ENCODE measurements at regions not wholly inside any gene's neighbourhood (a gene's known extent, or its start where the extent isn't known, plus 50 kb on each side); places are given as distances from the start of the nearest gene placed in this dataset.

DNA sequence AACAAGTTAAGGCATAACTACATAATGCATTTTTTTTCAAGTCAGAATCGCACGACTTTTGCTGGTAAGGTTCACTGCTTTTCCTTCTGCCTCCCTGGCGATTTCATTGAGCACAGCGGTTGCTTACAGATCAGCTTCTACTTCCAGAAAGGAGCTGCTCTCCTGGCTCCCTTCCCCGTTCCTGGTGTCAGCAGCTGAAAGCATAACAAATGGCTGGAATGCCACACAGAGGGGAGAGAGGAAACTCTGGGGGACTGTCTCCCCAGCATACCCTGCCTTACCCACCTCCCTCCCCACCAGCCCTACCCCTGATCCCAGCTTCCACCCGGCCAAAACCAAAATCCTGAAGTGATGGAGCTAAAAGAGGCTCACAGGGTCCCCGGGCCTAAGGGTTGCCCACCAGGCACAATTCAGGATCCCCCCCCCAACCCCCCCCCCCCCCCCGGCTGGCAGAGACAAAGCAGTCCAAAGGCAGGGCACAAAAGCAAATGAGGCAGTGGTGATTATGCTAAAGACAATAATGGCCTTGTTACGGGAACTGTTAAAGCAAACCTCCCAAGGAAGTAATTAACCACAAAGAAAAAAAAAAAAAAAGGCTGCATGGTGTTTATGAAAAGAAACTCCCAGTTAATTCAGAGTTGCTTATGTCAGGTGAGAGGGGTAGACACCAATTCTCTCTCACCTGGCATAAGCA is 126.1 kb upstream of the WWC1 start:
- TF ChIP-seq, protein P1, sequence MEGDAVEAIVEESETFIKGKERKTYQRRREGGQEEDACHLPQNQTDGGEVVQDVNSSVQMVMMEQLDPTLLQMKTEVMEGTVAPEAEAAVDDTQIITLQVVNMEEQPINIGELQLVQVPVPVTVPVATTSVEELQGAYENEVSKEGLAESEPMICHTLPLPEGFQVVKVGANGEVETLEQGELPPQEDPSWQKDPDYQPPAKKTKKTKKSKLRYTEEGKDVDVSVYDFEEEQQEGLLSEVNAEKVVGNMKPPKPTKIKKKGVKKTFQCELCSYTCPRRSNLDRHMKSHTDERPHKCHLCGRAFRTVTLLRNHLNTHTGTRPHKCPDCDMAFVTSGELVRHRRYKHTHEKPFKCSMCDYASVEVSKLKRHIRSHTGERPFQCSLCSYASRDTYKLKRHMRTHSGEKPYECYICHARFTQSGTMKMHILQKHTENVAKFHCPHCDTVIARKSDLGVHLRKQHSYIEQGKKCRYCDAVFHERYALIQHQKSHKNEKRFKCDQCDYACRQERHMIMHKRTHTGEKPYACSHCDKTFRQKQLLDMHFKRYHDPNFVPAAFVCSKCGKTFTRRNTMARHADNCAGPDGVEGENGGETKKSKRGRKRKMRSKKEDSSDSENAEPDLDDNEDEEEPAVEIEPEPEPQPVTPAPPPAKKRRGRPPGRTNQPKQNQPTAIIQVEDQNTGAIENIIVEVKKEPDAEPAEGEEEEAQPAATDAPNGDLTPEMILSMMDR (conservative IDR thresholded peaks at IDR 0.05) = no peak
- no peak overlapping the region for H3K27ac ChIP-seq

DNA sequence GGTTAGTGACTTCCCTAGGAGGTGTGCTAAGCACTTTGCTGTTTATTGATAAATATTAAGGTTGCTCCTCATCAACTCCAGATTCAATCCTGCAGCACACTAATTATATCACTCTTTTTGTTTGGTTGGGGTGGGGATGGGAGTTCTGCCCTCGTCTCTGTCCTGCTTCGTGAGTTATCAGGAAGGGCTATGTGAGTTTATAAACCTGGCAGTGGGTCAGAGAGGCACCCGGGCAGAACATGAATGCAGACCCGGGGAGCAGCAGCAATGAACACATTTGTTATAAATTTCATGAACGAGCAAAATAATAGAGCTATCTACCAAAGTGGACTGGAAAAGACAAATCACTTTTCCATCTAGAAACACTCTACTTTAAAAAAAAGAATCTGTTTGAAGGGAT is 125.5 kb upstream of the WWC1 start:
- TF ChIP-seq, protein P1 (conservative IDR thresholded peaks at IDR 0.05) = no peak
- H3K27ac ChIP-seq = no peak overlapping the region

- TF ChIP-seq, protein P1 (conservative IDR thresholded peaks at IDR 0.05) = no peak
- no peak overlapping the region for H3K27ac ChIP-seq
These were observed 124.1 kb upstream of the WWC1 start for GRCh38 chr5:168167338-168167737.

DNA sequence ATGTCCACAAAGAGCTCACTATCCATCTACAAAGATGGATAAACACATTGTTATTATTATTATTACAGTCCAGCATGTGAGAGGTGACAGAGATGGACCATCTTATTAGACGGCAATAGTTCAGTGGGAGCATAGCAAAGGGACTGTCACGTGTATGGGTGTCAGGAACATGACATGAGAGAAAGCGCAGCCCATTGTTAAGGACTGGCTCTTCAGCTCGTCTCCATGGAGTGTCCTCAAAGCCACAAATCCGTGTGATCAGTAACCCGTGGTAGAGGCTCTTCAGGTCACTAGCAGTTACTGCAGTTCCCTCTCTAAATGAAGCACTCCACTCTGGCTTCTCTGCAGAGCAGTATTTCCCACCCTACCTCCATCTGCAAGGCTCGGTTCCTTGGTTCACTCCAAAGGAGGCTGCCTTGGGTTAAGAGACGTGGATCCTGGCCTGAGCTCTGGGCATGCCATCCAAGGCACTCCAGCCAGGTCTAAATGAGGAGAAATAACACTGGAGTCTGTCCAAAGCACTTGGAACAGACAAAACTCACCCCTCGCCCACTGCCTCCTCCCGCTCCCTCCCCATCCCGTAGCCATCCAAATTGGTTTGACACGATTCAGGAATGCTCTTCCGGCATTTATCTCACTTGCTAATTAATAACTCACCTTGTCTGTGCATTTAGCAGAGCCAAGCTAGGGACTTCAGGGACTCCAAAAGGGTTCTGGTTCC is 122.3 kb upstream of the WWC1 start:
- H3K27ac ChIP-seq = no peak overlapping the region
- TF ChIP-seq, protein P1 (conservative IDR thresholded peaks at IDR 0.05) = no peak

- no peak overlapping the region for H3K27ac ChIP-seq
- TF ChIP-seq, protein P1 (conservative IDR thresholded peaks at IDR 0.05) = no peak
These were observed 121.7 kb upstream of the WWC1 start for GRCh38 chr5:168169791-168170190.

DNA sequence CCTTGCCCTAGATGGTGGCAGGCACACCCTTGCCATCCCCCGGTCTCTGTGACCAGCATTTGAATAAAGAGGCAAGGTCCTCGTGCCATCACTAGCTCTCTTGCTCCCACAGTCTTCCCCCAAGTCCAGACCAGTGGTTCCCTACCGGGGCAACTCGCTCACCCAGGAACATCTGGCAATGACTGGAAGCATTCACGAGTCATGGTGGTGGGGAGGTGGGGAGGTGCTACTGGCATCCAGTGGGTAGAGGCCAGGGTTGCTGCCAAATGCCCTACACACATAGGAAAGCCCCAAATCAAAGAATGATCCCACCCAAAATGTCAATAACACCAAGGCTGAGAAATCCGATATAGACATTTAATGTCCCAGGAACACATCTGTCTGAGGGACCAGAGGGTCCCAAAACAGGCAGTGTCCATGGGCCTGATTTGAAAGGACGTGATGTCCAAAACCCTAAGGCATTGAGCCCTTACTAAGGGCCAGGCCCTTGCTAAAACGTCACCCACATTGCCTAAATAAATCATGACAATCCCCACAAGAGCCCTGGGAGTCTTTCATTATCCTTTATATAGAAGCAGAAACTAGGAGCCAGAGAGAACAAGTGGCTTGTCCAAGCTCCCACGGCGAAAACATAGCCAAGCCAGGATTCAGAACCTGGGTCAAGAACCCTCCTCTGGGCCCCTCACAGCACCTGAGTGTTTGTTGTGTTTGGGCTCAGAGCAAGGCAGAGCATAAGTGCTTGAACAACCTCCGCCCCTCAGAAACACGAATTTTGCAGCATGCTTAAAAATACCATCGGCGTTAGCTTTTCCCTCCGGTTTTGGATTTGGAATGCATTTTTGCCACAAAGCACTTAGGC is 119.3 kb upstream of the WWC1 start:
- TF ChIP-seq, protein P1 (conservative IDR thresholded peaks at IDR 0.05) = no peak

GRCh38 chr5:168172760-168173223 is 118.7 kb upstream of the WWC1 start:
- no peak overlapping the region for H3K27ac ChIP-seq
- TF ChIP-seq, protein P1 (conservative IDR thresholded peaks at IDR 0.05) = no peak

More for the DNA sequence above, 119.3 kb upstream of the WWC1 start:
- H3K27ac ChIP-seq = no peak overlapping the region
